GM21528 (cell line): ENCODE measurements at regions not wholly inside any gene's neighbourhood (a gene's known extent, or its start where the extent isn't known, plus 50 kb on each side); places are given as distances from the start of the nearest gene placed in this dataset.

Experiments
- ATAC-seq: cut with Tn5 transposase; IDR thresholded peaks from one replicate; pipeline ENCODE4 v1.9.1; 2021; ENCODE audit warnings: mild to moderate bottlenecking, moderate library complexity; ENCODE audit not compliant: unreplicated experiment, low FRiP score

GRCh38 chr9:91062281-91062680 lies 260.7 kb downstream of the SYK start:
- ATAC-seq: no peak

GRCh38 chr9:91063471-91063870 lies 261.9 kb downstream of the SYK start:
- no peak for ATAC-seq

GRCh38 chr9:91065231-91066041 lies 263.8 kb downstream of the SYK start:
- no peak for ATAC-seq

- ATAC-seq: no peak
Measured at GRCh38 chr9:91066042-91066415, 264.4 kb downstream of the SYK start.

- no peak for ATAC-seq
Measured at GRCh38 chr9:91066856-91067255, 265.2 kb downstream of the SYK start.

- no peak for ATAC-seq
Measured at GRCh38 chr9:91067306-91067860, 265.8 kb downstream of the SYK start.

- no peak for ATAC-seq
Measured at GRCh38 chr9:91071184-91071990, 269.8 kb downstream of the SYK start.

- no peak for ATAC-seq
Measured at GRCh38 chr9:91073049-91073810, 271.6 kb downstream of the SYK start.

GRCh38 chr9:91073811-91074771 lies 272.5 kb downstream of the SYK start:
- no peak for ATAC-seq

- no peak for ATAC-seq
Measured at GRCh38 chr9:91074866-91075265, 273.2 kb downstream of the SYK start.

- no peak for ATAC-seq
Measured at GRCh38 chr9:91075279-91075678, 273.7 kb downstream of the SYK start.

- no peak for ATAC-seq
Measured at GRCh38 chr9:91077624-91078368, 276.2 kb downstream of the SYK start.

GRCh38 chr9:91078369-91078695 lies 276.7 kb downstream of the SYK start:
- no peak for ATAC-seq

- ATAC-seq: no peak
Measured at GRCh38 chr9:91082731-91083130, 279.0 kb downstream of the AUH start.

GRCh38 chr9:91084896-91085516 lies 276.7 kb downstream of the AUH start:
- ATAC-seq: no peak

GRCh38 chr9:91085517-91086291 lies 276.0 kb downstream of the AUH start:
- no peak for ATAC-seq

GRCh38 chr9:91086657-91087461 lies 274.9 kb downstream of the AUH start:
- ATAC-seq: no peak
